ENCODE measurements at regions not wholly inside any gene's neighbourhood (a gene's known extent, or its start where the extent isn't known, plus 50 kb on each side); places are given as distances from the start of the nearest gene placed in this dataset.

DNA sequence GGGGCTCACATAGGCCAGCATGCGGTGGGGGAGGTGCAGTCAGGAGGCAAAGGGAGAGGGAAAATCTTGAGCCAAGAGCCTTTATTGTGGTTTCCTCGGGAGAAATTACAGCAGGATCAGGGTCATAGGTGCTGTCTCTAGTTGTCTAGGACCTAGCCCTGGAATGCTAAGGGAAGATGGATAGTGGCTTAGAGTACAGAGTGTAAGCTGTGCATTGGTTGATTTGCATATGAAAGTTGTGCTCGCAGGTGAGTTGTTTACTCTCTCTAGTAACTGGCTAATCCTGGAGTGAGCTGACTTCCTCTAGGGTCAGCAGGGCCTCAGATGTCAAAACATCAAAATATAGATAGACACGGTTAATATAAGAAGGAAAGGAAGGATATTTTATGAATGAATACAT is 877.7 kb downstream of the TLE4 start:
- no peak for TF ChIP-seq POLR2AphosphoS5 (IDR thresholded peaks at IDR 0.05; ENCODE audit: low read depth, low read length)
- TF ChIP-seq SIN3A (IDR thresholded peaks at IDR 0.05; ENCODE audit: borderline replicate concordance, insufficient read depth, low read length): no peak
- TF ChIP-seq TAF1 (IDR thresholded peaks at IDR 0.05; ENCODE audit: borderline replicate concordance, insufficient read depth, low read length): no peak
- no peak for TF ChIP-seq FOXP2 (optimal IDR thresholded peaks at IDR 0.05; ENCODE audit: borderline replicate concordance, extremely low read depth, extremely low read length, insufficient read depth)
- TF ChIP-seq, protein P1, sequence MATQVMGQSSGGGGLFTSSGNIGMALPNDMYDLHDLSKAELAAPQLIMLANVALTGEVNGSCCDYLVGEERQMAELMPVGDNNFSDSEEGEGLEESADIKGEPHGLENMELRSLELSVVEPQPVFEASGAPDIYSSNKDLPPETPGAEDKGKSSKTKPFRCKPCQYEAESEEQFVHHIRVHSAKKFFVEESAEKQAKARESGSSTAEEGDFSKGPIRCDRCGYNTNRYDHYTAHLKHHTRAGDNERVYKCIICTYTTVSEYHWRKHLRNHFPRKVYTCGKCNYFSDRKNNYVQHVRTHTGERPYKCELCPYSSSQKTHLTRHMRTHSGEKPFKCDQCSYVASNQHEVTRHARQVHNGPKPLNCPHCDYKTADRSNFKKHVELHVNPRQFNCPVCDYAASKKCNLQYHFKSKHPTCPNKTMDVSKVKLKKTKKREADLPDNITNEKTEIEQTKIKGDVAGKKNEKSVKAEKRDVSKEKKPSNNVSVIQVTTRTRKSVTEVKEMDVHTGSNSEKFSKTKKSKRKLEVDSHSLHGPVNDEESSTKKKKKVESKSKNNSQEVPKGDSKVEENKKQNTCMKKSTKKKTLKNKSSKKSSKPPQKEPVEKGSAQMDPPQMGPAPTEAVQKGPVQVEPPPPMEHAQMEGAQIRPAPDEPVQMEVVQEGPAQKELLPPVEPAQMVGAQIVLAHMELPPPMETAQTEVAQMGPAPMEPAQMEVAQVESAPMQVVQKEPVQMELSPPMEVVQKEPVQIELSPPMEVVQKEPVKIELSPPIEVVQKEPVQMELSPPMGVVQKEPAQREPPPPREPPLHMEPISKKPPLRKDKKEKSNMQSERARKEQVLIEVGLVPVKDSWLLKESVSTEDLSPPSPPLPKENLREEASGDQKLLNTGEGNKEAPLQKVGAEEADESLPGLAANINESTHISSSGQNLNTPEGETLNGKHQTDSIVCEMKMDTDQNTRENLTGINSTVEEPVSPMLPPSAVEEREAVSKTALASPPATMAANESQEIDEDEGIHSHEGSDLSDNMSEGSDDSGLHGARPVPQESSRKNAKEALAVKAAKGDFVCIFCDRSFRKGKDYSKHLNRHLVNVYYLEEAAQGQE (IDR thresholded peaks at IDR 0.05; ENCODE audit: insufficient read depth in 1 of 2, low read depth in 2 of 2, low read length in 2 of 2): no peak

DNA sequence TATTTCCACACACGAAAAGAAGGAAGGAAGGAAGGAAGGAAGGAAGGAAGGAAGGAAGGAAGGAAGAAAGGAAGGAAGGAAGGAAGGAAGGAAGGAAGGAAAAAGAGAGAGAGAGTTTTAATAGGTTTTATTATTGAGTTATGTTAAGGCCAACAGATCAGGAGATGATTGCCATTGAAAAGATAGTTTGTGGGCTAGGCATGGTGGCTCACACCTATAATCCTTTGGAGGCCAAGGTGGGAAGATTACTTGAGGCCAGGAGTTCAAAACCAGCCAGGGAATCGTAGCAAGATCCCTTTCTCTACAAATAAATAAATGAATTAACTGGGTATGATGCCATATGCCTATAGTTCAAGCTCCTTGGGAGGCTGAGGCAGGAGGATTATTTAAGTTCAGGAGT is 877.2 kb downstream of the TLE4 start:
- no peak for TF ChIP-seq FOXP2 (optimal IDR thresholded peaks at IDR 0.05; ENCODE audit: borderline replicate concordance, extremely low read depth, extremely low read length, insufficient read depth)
- TF ChIP-seq SIN3A (IDR thresholded peaks at IDR 0.05; ENCODE audit: borderline replicate concordance, insufficient read depth, low read length): no peak
- TF ChIP-seq POLR2AphosphoS5 (IDR thresholded peaks at IDR 0.05; ENCODE audit: low read depth, low read length): no peak
- TF ChIP-seq TAF1 (IDR thresholded peaks at IDR 0.05; ENCODE audit: borderline replicate concordance, insufficient read depth, low read length): no peak
- TF ChIP-seq, protein P1 (IDR thresholded peaks at IDR 0.05; ENCODE audit: insufficient read depth in 1 of 2, low read depth in 2 of 2, low read length in 2 of 2): no peak

DNA sequence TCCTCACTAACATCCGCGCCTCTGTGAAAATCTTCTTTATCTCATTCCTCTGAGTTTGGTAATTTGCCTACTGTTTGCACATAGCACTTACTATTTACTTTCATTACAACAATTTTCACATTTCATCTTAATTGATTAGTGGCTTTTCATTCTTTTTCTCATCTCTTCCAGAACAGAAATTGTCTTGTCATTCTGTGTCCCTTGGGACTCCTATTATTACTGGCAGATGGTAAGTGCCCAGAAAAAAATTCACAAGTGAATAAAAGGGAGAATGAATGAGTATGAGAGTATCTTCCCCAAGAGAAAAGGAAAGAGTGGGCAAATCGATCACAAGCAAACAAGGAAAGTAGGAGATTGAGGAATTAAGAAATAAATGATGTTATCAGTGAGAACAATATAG is 876.1 kb downstream of the TLE4 start:
- TF ChIP-seq POLR2AphosphoS5 (IDR thresholded peaks at IDR 0.05; ENCODE audit: low read depth, low read length): no peak
- no peak for TF ChIP-seq FOXP2 (optimal IDR thresholded peaks at IDR 0.05; ENCODE audit: borderline replicate concordance, extremely low read depth, extremely low read length, insufficient read depth)
- TF ChIP-seq TAF1 (IDR thresholded peaks at IDR 0.05; ENCODE audit: borderline replicate concordance, insufficient read depth, low read length): no peak
- TF ChIP-seq, protein P1 (IDR thresholded peaks at IDR 0.05; ENCODE audit: insufficient read depth in 1 of 2, low read depth in 2 of 2, low read length in 2 of 2): no peak
- no peak for TF ChIP-seq SIN3A (IDR thresholded peaks at IDR 0.05; ENCODE audit: borderline replicate concordance, insufficient read depth, low read length)

DNA sequence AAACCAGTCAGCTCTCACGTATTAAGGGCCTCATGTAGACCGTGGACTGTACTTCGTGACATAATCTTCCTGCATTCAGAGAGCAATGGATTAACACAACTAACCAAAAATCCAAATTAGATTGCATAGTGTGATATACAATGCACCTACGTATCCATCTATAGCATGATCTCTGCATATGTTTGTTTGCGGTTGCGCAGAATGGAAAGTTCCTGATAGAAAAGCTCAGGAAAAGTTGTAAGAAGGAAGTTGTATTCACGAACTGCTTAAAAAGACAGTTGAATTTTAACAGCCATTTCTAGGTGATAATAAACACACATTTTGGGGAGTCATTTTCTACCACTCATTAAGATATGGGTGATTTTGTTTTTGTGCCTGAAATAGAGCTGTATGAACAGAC is 869.0 kb downstream of the TLE4 start:
- TF ChIP-seq, protein P1 (IDR thresholded peaks at IDR 0.05; ENCODE audit: insufficient read depth in 1 of 2, low read depth in 2 of 2, low read length in 2 of 2): no peak

DNA sequence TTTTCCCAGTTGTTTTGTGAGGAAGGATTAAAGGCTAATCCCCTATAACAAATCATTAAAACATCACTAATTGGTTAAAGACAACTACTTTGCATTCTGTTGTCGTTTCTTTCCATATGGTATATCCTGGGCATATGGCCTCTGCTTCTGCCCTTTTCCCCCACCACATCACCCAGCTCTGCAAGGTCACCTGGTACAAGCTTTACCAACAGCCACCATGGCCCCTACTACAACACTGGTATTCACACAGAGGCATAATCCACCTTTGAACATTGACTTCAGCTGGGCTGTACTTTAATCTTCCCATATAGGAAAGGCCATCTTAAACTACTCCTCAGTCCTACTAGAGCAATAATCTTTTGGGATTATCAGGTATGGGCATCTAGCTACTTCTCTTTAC is 866.1 kb downstream of the TLE4 start:
- TF ChIP-seq TAF1 (IDR thresholded peaks at IDR 0.05; ENCODE audit: borderline replicate concordance, insufficient read depth, low read length) (no peak), FOXP2 (optimal IDR thresholded peaks at IDR 0.05; ENCODE audit: borderline replicate concordance, extremely low read depth, extremely low read length, insufficient read depth) (no peak), POLR2AphosphoS5 (IDR thresholded peaks at IDR 0.05; ENCODE audit: low read depth, low read length) (no peak), SIN3A (IDR thresholded peaks at IDR 0.05; ENCODE audit: borderline replicate concordance, insufficient read depth, low read length) (no peak)
- TF ChIP-seq, protein P1 (IDR thresholded peaks at IDR 0.05; ENCODE audit: insufficient read depth in 1 of 2, low read depth in 2 of 2, low read length in 2 of 2): no peak
